Kasumi-1 (cell line): ENCODE measurements at regions not wholly inside any gene's neighbourhood (a gene's known extent, or its start where the extent isn't known, plus 50 kb on each side); places are given as distances from the start of the nearest gene placed in this dataset.
"Not testable (repeated sequence)": the region's sequence is repeated elsewhere in the genome, so short reads cannot be mapped to it uniquely, and the experiment has no call there.

Experiments
- DNase-seq, 2 experiments: peaks; one replicate each; lab custom pipeline; 2025; lab: John Stamatoyannopoulos, UW

DNA sequence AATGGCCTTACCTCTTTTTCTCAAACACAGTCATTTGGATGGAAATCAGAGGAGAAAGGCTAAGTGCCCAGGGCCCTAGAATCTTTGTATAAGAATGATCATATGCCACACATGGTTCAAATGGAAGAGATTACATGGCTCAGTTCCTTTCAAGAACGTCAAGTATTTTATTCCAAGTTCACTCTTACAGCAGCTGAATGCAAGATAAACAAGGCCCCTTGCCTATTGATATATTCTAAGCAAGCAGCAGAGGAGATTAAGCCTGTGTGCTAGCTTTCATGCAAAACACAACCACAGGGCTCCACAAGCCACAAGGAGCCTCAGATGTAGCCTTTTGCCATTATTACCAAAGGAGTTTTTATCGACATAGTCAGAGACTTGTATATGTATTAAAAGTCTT, 55.3 kb upstream of the SLCO6A1 start:
- DNase-seq: no peak

DNA sequence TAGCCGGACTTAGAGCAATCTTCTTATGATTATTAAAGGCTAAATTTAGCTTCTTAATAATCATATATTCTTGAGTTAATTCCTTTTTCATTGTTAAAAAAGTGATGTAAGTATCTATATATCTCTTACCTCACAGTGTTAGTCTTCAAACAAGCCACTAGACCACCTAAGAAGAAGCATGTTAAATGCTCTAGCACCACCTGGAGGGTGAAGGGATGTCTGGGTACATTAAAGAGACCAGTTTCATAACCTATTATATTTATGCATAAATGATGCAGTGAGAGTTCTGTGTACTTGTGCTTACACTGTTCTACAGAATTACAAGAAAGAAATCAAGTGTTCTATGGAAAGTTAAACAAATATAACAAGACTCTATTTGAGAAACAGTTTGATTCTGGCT, 55.9 kb upstream of the SLCO6A1 start:
- DNase-seq: peak; percentile 59 to 68

DNA sequence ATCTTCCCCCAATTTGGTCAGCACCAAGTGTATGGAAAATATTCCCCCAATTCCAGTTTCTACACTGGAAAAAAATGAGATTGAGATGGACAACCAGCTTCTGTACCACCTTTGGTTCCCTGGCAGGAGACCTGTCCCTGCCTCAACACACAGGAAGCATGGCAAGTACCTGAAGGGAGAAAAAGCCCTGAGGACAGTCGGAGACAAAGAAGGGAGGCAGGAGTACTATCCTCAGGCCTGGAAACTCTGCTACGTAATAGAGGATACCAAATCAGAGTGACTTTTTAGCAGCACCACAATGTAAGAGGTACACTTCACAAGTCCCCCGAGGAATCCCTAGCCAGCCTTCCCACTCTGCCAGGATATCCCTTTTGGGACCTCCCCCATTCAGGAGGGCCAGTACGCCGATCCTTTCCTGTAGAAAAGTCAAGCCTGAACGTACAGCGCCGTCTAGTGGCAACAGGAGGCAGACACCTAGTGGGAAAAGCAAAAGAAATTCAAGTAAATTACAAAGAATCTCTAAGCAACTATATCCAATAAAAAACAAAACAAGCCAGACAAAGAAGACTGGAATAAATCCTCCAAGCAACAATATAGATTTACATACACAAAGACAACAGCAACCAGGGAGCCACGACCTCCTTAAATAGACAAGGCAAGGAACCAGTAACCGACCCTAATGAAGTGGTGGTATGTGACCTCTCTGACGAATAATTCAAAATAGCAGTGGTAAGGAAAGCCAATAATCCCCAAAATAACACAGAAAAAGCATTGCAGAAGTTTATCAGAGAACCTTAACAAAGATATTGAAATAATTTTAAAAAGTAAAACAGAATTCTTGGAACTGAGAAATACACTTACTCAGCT, 63.3 kb upstream of the SLCO6A1 start:
- DNase-seq: peak; percentile 24 to 31

DNA sequence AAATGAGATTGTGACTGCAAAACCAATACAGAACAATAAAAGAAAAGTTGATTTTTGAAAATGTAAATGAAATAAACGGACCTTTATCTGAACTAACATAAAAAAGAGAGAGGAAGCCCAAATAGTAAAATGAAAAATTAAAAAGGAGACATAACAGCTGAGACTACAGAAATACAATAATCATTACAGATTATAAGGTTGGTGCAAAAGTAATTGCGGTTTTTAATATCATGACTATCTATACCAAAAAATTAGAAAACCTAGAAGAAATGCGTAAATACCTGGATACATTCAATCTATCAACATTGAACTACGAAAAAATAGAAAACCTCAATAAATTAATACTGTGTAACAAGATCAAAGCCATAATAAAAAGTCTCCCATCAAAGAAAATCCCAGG, 71.9 kb upstream of the SLCO6A1 start:
- DNase-seq: no peak

DNA sequence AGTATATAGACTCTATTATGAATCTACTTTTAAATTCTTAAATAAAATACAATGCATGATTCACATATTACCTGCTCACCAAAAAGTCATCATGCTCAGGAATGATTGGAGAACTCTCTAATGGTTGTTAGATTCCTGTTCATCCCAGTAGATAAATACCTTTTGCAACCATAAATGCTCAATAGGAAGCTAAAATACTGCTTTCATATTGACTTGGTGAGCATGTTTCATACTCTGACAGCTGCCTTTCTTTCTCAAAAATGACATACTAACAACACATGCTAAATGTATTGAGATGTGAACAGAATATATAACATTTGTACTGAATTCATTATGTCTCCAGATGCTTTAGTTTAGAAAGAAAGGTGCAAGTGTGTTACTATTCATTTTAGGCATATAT, 79.6 kb upstream of the SLCO6A1 start:
- no peak for DNase-seq

DNA sequence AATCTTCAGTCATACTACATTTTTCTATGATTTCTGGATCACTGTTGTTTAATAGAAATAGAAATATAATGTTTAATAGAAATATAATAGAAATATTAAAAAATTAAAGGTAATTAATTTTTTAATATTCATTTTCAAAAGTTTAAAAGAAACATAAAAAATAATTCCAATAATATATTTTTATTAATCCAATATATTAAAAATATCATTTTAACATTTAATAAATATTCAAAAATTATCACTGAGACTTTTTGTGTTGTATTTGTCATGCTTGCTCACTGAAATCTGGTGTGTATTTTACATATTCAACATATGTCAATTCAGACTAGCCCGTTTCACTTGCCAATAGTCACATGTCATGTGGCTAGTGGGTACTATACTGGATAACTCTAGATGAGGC, 80.6 kb upstream of the SLCO6A1 start:
- no peak for DNase-seq

DNA sequence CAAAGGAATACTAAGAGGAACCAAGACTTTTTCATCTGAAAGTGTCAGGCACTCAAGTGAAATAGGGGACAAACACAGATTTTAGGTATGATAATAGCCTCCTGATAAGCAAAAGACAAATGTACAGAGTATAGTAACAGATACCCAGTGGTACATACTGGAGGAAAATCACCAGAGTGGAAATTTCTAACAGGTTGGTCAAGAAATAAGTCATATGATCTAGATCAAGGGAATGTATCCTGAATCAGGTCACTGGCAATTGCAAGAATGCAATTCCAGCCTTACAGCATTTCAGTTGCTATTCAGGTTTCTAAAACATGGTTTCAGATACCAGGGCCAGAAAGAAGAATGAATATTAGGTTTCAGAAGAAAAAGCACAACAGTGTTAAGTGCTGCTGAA, 82.2 kb upstream of the SLCO6A1 start:
- no peak for DNase-seq

DNA sequence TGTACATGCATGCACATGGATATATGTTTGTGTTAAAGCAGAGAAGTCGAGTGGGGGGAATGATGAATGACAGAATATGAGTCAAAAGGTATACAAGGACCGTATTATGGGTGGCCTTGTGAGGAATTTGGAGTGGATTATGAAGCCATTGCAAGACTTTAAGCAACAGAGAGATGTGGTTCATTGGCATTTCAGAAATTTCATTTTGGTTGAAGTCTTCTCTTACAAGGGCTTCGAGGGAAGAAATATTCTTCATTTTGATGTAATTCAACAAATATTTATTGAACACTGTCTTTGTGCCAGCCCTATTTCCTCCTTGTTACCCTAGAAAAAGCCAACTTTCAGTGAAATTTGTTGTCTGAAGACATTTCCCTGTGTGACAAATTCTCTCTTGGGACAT, 83.9 kb upstream of the SLCO6A1 start:
- no peak for DNase-seq

DNA sequence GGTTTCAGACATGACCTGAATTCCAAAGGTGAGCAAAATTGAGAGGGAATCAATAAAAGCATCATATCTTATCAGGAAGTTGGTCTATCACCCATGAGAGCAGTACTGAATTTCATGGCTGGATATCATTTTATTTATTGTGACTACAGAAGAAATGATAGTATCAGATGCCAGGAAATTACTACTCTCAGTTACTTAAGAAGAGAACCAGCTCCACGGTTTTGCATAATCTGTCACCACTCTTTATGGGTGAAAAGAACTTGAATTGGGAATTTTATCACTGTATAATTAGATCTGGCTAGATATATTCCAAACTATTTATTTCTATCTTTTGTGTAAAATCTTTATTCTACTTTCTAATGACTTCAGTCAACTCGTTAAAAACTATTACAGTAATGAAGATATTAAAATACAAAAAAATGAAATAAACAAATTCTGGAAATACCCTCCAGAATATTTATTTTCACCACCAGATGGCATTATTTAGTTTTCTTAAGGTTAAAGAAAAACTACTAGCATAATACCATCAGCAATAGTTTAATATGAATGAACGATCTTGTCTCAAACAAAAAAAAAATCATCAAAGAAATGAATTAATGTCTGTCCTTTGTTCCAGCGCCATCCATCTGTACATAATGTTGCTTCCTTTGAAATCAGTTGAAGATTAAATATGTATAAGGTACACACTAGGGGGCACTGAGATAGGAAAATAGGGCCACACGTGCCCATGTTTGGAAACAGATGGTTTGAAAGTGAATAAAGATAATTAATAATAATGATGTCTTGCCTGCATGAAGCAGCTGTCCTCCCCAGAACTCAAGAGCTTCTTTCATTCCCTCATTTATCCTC, 84.7 kb upstream of the SLCO6A1 start:
- DNase-seq: peak; percentile 63 to 69

DNA sequence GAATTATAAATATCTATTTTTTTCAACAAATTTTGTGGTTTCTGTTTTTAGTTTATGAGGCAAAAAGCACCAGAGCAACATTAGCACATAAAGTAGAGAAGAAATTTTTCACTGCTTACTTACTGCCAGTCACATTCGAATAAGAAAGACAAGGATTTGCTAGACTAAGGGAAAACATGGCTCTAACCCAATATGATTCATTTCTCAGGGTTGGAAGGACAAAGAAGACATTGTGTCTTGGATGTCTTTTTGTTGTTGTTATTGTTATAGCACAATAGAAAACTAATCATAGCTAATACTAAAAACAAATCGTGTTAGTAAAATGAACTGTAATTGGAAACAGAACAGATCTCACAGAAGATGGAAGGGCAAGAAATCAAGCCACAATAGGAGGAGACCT, 90.9 kb upstream of the SLCO6A1 start:
- no peak for DNase-seq

DNA sequence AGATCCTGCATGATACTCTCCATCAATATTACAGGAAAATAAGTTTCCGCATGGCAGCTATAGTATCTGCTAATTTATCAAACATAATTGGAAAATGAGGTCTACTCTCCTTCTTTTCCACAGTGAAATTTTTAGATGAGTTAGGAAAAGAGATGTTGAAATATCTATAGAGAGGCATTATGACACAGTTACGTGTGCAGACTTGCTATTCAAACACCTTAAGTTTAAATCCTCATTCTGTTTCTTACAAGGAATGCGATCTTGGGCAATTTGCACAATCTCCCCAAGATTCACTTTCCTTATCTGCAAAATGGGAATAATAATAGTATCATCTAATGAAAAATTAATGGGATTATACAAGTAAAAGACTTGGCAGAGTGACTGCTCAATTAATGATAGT, 91.7 kb upstream of the SLCO6A1 start:
- DNase-seq: no peak

DNA sequence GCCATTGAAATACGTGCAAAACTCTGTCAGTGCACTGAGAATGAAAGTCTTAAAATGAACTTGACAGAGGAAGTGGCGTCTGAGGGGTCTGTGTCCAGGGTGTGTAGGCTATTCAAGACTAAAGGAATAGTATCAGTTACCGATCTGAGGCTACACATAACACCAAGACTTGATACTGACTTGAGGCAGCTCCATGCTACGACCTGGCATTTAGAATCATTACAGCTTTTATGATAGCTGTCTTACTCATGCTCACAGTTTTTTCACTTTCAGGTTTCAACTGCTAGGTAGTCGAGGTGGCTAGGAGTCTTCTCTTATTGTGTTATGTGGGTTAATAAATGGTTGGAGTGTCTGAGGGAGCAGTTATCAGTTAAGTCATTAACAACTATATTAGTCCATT, 92.8 kb upstream of the SLCO6A1 start:
- no peak for DNase-seq

DNA sequence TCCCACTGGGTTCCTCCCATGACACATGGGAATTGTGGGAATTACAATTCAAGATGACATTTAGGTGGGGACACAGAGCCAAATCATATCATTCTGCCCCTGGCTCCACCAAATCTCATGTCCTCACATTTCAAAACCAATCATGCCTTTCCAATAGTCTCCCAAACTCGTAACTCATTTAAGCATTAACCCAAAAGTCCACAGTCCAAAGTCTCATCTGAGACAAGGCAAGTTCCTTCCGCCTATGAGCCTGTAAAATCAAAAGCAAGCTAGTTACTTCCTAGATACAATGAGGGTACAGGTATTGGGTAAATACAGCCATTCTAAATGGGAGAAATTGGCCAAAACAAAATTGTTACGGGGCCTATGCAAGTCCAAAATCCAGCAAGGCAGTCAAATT, 93.8 kb upstream of the SLCO6A1 start:
- DNase-seq: not testable (repeated sequence)

DNA sequence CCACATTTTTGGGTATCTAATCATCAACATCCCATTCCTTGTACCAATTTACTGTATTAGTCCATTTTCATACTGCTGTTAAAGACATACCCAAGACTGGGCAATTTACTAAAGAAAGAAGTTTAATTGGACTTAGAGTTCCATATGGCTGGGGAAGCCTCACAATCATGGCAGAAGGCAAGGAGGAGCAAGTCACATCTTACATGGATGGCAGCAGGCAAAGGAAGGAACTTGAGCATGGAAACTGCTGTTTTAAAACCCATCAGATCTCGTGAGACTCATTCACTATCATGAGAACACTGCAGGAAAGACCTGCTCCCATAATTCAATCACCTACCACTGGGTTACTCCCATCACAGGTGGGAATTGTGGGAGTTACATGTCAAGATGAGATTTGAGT, 95.4 kb upstream of the SLCO6A1 start:
- no peak for DNase-seq

DNA sequence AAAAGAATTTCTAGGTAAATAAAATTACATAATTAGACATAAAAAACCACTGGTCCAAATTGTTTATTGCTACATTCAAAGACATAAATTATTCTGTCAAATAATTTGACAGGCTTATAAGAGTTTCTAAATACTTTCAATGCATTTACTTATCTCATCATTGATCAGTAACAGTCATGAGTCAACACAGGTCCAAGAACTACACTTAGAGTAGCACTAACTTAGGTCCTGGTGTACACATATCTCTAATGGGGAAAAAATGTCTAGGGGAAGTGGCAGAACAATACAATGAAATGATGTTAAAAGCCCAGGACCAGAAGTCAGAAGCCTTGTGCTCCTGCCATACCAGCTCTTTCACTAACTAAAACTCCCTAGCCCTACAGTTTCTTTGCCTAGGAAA, 96.5 kb upstream of the SLCO6A1 start:
- DNase-seq: no peak

DNA sequence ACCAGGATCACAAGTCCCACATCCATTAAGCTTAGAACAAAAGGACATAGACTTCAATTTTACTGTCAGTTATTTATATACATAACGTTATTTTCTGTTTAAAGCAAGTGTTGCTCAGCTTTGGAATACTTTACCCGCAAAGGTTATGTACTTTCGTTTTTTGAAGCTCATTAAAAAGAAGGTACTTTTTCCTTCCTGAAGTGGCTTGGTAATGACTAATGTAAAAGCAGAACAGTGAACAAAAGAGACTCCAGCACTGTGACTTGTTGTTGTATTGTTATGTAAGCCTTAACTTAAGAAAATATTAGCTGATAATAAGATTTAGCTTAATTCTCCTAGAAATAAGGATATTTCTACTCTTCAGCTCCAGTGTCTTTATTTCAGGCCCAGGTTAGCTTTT, 97.3 kb upstream of the SLCO6A1 start:
- DNase-seq: no peak

DNA sequence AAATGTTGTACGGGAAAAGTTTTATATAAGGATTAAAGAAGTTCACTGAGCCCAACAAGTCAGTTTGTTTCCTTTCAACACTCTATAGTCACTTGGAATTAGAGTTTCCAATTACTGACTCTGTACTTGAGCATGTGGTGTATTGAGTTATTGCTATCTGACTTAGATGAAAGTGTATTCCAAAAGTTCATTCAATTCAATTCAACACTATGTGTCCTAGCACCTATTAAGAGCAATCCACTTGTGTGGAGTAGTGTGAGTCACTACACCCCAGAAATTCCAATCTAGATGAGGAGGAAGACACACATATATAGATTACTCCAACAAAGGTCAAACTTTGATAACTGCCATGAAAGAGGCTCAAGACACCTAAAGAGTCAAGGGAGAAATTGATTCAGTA, 98.2 kb upstream of the SLCO6A1 start:
- no peak for DNase-seq

DNA sequence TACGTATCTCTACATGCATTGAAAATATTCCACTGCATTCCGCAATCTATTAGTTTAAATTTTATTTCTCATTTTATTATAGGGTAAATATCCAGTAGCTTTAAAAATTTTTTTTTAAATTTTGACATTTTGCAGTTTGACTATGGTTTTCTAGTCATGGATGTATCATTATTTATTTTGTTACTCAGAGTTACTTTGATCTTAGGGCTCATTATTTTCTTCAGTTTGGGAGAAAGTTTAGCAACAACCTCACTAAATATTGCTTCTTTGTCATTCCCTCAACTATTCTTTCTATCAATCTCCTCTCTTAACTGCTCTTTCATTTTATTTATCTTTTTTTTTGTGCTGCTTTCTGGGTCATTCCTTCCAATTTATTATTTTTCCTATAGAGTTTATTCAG, 100.5 kb upstream of the SLCO6A1 start:
- DNase-seq: no peak

DNA sequence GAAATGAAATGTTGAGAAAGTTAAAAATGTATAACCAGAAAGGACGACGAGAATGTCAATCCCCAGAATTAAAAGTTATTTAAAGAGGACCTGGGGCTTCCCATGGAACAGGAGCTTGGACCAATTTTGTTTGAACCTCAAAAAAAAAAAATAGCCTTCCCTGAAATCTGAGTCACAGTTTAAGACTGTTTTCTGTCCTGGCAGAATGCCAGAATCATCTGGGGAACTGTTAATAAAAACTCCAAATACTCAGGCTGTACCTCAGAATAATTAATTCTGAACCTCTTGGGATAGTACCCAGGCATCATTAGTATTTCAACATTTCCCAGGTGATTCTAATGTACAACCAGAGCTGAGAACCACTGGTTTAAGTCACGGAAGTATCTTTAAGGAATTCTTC, 102.2 kb upstream of the SLCO6A1 start:
- DNase-seq: no peak

DNA sequence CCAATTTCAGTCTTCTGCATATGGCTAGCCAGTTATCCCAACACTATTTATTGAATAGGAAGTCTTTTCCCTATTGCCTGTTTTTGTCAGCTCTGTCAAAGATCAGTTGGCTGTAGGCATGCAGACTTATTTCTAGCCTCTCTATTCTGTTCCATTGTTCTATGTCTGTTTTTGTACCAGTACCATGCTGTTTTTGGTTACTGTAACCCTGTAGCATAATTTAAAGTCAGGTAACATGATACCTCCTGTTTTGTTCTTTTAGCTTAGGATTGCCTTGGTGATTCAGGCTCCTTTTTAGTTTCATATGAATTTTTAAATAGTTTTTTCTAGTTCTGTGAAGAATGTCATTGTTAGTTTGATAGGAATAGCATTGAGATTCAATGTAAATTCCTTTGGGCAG, 104.9 kb upstream of the SLCO6A1 start:
- DNase-seq: no peak

DNA sequence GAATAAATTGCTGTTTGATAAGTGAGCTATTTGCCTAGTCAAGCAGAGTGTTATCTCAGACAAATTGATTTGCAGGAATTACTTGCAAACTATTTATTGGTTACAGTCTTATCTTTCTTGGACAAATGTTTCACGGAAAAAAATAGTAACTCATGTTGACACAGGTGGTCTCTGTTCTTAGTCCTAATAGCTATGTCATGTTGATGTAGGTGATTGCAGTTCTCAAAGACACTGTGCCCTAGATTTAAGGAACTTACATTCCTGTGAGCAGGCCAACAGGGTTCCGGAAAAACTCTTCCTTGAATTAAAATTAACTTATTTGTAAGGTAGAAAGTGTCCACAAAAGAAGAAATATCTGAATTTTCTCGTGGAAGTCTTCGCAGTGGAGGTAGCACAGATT, 109.6 kb upstream of the SLCO6A1 start:
- no peak for DNase-seq

DNA sequence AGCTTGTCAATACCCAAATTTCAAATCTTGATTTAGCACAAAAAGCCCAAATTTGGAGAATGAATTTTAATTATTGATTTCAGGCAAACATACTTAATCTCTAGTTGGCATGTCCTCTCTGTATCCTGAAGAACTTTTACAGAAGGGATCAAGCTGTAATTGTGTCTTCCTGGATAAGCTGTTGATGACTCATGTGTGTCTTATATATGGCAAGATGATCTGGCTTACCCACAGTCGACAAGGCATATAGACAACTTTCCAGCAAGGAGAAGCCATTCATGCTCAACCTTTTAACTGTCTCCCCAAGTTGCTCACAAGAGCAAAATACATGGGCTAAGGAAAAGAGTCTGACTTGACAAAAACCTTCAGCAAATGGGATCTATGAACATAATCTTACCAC, 112.5 kb upstream of the SLCO6A1 start:
- no peak for DNase-seq

DNA sequence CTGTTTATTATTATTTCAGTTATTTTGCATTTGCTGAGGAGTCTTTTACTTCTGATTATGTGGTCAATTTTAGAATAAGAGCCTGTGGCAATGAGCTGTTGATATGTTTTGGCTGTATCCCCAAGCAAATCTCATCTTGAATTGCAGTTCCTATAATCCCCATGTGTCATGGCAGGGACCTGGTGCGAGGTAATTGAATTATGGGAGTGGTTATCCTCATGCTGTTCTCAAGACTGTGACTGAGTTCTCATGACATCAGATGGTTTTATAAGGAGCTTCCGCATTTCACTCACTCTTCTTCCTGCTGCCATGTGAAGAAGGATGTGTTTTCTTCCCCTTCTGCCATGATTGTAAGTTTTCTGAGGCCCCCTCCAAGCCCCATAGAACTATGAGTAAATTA, 114.9 kb upstream of the SLCO6A1 start:
- DNase-seq: no peak
